Suprapubic skin (tissue), 4 donors: ENCODE measurements at regions not wholly inside any gene's neighbourhood (a gene's known extent, or its start where the extent isn't known, plus 50 kb on each side); places are given as distances from the start of the nearest gene placed in this dataset.

Experiments used
- DNase-seq, 2 donors: peaks; one replicate each; pipeline ENCODE4 v3.0.0-alpha.2; 2019; ENCODE audit warnings: low spot score in 2 of 2
- H3K27ac ChIP-seq: fragments of 200-600 bp; sonication (generic); one replicate; pipeline ENCODE4 v1.5.1; 2019
- H3K27me3 ChIP-seq: fragments of 200-600 bp; sonication (generic); one replicate; pipeline ENCODE4 v1.5.1; 2019
- H3K36me3 ChIP-seq: fragments of 200-600 bp; sonication (generic); one replicate; pipeline ENCODE4 v1.5.1; 2019
- H3K4me1 ChIP-seq: fragments of 200-600 bp; sonication (generic); one replicate; pipeline ENCODE4 v1.5.1; 2019
- H3K4me3 ChIP-seq: fragments of 200-600 bp; sonication (generic); one replicate; pipeline ENCODE4 v1.5.1; 2019; ENCODE audit warnings: mild to moderate bottlenecking
- H3K9me3 ChIP-seq: fragments of 200-600 bp; sonication (generic); one replicate; pipeline ENCODE4 v1.5.1; 2019
- CTCF ChIP-seq, 2 donors: fragments of 200-600 bp in 1 of 2; fragments of 450-650 bp in 1 of 2; sonication (generic) in 1 of 2; IDR thresholded peaks; one replicate each; pipeline ENCODE4 v1.5.1; 2016 to 2019; ENCODE audit warnings: antibody characterized with exemption in 2 of 2, mild to moderate bottlenecking in 1 of 2, moderate library complexity in 1 of 2
- EP300 ChIP-seq: sonication (generic); formaldehyde crosslinking; IDR thresholded peaks from one replicate; pipeline ENCODE4 v1.6.1; 2017; ENCODE audit warnings: antibody characterized with exemption
- POLR2A ChIP-seq, 2 donors: fragments of 450-650 bp; IDR thresholded peaks; one replicate each; pipeline ENCODE4 v1.6.1; 2017; ENCODE audit warnings: antibody characterized with exemption in 2 of 2, mild to moderate bottlenecking in 2 of 2, moderate library complexity in 2 of 2
- POLR2AphosphoS5 ChIP-seq, 3 donors: sonication (generic); formaldehyde crosslinking; IDR thresholded peaks; one replicate each; pipeline ENCODE4 v1.6.1; 2017; ENCODE audit warnings: antibody characterized with exemption in 3 of 3
- WGBS: methylation state at CpG from one replicate; pipeline ENCODE4 v1.1.5; 2018; 5-methylcytosine and 5-hydroxymethylcytosine counted together

- WGBS: 57% methylated on average over 2 of the region's 2 CpGs
- Histone ChIP-seq H3K4me3 (no peak overlapping the region), H3K36me3 (no peaks in the 10 kb centered on the region), H3K4me1 (no peaks in the 10 kb centered on the region), H3K9me3 (no peaks in the 10 kb centered on the region), H3K27ac (no peak overlapping the region), H3K27me3 (no peaks in the 10 kb centered on the region)
- DNase-seq: no peak
- no peak for TF ChIP-seq EP300
These were observed 363.5 kb downstream of the BCKDHB start for GRCh38 chr6:80469977-80470376.

- Histone ChIP-seq H3K9me3 (no peaks in the 10 kb centered on the region), H3K27me3 (no peaks in the 10 kb centered on the region), H3K27ac (no peak overlapping the region), H3K4me1 (no peaks in the 10 kb centered on the region), H3K4me3 (no peak overlapping the region), H3K36me3 (no peaks in the 10 kb centered on the region)
- TF ChIP-seq EP300: no peak
- no peak for TF ChIP-seq CTCF (IDR thresholded peaks at IDR 0.05)
- TF ChIP-seq POLR2AphosphoS5 (IDR thresholded peaks at IDR 0.05): no peak
- no peak for TF ChIP-seq POLR2A (IDR thresholded peaks at IDR 0.05)
- whole genome bisulfite sequencing: 94% methylated on average over 2 of the region's 2 CpGs
- DNase-seq: no peak
These were observed 361.9 kb downstream of the BCKDHB start for GRCh38 chr6:80468398-80468797.

GRCh38 chr6:80467408-80467807, 360.9 kb downstream of the BCKDHB start:
- H3K4me3 ChIP-seq: no peak overlapping the region
- no peaks in the 10 kb centered on the region for H3K27me3 ChIP-seq
- H3K36me3 ChIP-seq: no peaks in the 10 kb centered on the region
- no peaks in the 10 kb centered on the region for H3K9me3 ChIP-seq
- WGBS: 98% methylated on average over 2 of the region's 2 CpGs
- no peak for DNase-seq
- no peak overlapping the region for H3K27ac ChIP-seq
- no peak for TF ChIP-seq POLR2AphosphoS5 (IDR thresholded peaks at IDR 0.05)
- no peak for TF ChIP-seq CTCF (IDR thresholded peaks at IDR 0.05)
- no peak for TF ChIP-seq POLR2A (IDR thresholded peaks at IDR 0.05)
- no peak for TF ChIP-seq EP300
- H3K4me1 ChIP-seq: no peaks in the 10 kb centered on the region

GRCh38 chr6:80466981-80467380, 360.5 kb downstream of the BCKDHB start:
- 87% methylated on average over 2 of the region's 2 CpGs for WGBS
- no peak for DNase-seq
- H3K27me3 ChIP-seq: no peaks in the 10 kb centered on the region

GRCh38 chr6:80465513-80465912, 359.0 kb downstream of the BCKDHB start:
- Histone ChIP-seq H3K9me3 (no peaks in the 10 kb centered on the region), H3K27me3 (no peaks in the 10 kb centered on the region), H3K27ac (no peak overlapping the region), H3K4me3 (no peak overlapping the region), H3K4me1 (no peaks in the 10 kb centered on the region), H3K36me3 (no peaks in the 10 kb centered on the region)
- no peak for DNase-seq
- 82% methylated on average over 2 of the region's 2 CpGs for WGBS
- no peak for TF ChIP-seq POLR2A (IDR thresholded peaks at IDR 0.05)

More at GRCh38 chr6:80466981-80467380, 360.5 kb downstream of the BCKDHB start:
- Histone ChIP-seq H3K4me3 (no peak overlapping the region), H3K4me1 (no peaks in the 10 kb centered on the region), H3K36me3 (no peaks in the 10 kb centered on the region), H3K9me3 (no peaks in the 10 kb centered on the region), H3K27ac (no peak overlapping the region)
- TF ChIP-seq EP300 (no peak), POLR2AphosphoS5 (IDR thresholded peaks at IDR 0.05) (no peak), POLR2A (IDR thresholded peaks at IDR 0.05) (no peak), CTCF (IDR thresholded peaks at IDR 0.05) (no peak)

GRCh38 chr6:80464901-80465300, 358.4 kb downstream of the BCKDHB start:
- no peak overlapping the region for H3K4me3 ChIP-seq
- H3K4me1 ChIP-seq: no peaks in the 10 kb centered on the region
- H3K27ac ChIP-seq: no peak overlapping the region
- H3K9me3 ChIP-seq: no peaks in the 10 kb centered on the region
- TF ChIP-seq POLR2A (IDR thresholded peaks at IDR 0.05) (no peak), POLR2AphosphoS5 (IDR thresholded peaks at IDR 0.05) (no peak)
- DNase-seq: no peak
- H3K36me3 ChIP-seq: no peaks in the 10 kb centered on the region
- no peaks in the 10 kb centered on the region for H3K27me3 ChIP-seq

GRCh38 chr6:80463197-80463596, 356.7 kb downstream of the BCKDHB start:
- TF ChIP-seq POLR2A (IDR thresholded peaks at IDR 0.05) (no peak), POLR2AphosphoS5 (IDR thresholded peaks at IDR 0.05) (no peak), CTCF (IDR thresholded peaks at IDR 0.05) (no peak), EP300 (no peak)
- no peak overlapping the region for H3K27ac ChIP-seq

More at GRCh38 chr6:80463197-80463596, 356.7 kb downstream of the BCKDHB start:
- Histone ChIP-seq H3K9me3 (no peaks in the 10 kb centered on the region), H3K36me3 (no peaks in the 10 kb centered on the region), H3K4me1 (peaks cover 5% of the 10 kb centered on the region), H3K4me3 (no peak overlapping the region), H3K27me3 (no peaks in the 10 kb centered on the region)
- DNase-seq: no peak
